Astrocyte (in vitro differentiated cells and primary cell): ENCODE measurements at regions not wholly inside any gene's neighbourhood (a gene's known extent, or its start where the extent isn't known, plus 50 kb on each side); places are given as distances from the start of the nearest gene placed in this dataset.

ENCODE experiments used
- EZH2 ChIP-seq: IDR thresholded peaks from 2 replicates; pipeline ENCODE4 v1.6.1; 2012; ENCODE audit warnings: mild to moderate bottlenecking, low read length, inconsistent platforms; ENCODE audit not compliant: insufficient read depth
- TF ChIP-seq, protein P1 (sequence below): IDR thresholded peaks from 2 replicates; pipeline ENCODE4 v1.5.1; 2011; ENCODE audit warnings: low read depth, mild to moderate bottlenecking, inconsistent platforms, low read length, moderate library complexity; ENCODE audit not compliant: insufficient read depth

DNA sequence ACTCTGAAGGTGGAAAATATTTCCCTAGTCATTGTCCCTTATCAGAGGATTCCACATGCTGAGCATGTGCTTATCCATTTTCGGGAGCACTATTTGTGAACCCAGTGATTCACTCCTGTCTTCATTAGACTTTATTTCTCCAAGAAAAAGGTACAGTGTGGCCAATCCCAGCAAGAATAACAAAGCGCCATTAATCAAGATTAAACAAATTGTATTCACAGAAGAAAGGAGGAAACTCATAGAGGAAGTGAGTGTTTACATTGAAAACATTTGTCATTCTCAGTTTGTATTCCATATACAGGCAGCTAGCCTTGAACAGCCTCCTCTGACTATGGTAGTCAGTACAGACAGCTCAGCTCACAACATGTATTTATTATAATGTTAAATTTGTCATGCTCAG, 1669.9 kb upstream of the SPRY2 start:
- TF ChIP-seq EZH2 = no peak
- TF ChIP-seq, protein P1, sequence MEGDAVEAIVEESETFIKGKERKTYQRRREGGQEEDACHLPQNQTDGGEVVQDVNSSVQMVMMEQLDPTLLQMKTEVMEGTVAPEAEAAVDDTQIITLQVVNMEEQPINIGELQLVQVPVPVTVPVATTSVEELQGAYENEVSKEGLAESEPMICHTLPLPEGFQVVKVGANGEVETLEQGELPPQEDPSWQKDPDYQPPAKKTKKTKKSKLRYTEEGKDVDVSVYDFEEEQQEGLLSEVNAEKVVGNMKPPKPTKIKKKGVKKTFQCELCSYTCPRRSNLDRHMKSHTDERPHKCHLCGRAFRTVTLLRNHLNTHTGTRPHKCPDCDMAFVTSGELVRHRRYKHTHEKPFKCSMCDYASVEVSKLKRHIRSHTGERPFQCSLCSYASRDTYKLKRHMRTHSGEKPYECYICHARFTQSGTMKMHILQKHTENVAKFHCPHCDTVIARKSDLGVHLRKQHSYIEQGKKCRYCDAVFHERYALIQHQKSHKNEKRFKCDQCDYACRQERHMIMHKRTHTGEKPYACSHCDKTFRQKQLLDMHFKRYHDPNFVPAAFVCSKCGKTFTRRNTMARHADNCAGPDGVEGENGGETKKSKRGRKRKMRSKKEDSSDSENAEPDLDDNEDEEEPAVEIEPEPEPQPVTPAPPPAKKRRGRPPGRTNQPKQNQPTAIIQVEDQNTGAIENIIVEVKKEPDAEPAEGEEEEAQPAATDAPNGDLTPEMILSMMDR = no peak
